ENCODE measurements at regions not wholly inside any gene's neighbourhood (a gene's known extent, or its start where the extent isn't known, plus 50 kb on each side); places are given as distances from the start of the nearest gene placed in this dataset.

DNA sequence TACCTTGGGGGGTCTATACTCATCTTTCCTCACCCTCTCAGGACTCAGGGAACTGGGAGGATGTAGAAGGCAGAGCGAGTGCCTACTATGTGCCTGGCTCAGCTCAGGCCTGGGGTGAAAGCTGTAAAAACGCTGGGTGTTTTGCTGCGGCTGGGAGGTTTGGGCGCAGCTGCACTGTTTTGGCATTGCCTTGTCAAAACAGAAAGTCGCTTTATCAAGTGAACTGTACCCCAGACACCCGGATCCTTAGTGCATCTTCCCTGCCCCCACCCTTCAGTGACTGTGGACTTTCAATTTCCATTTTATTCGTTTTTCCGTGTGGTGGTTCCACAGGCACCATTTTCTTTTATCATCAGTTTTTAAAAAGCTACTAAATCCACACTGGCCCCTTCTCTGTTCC, 86.7 kb upstream of the ZNF716 start:
- TF ChIP-seq CTCF (IDR thresholded peaks at IDR 0.05): no peak
- TF ChIP-seq POLR2A (IDR thresholded peaks at IDR 0.05): no peak
- no peak for TF ChIP-seq POLR2AphosphoS5 (IDR thresholded peaks at IDR 0.05)

All from breast epithelium (tissue), 3 donors.